Vagina (tissue), 2 donors: ENCODE measurements at regions not wholly inside any gene's neighbourhood (a gene's known extent, or its start where the extent isn't known, plus 50 kb on each side); places are given as distances from the start of the nearest gene placed in this dataset.

ENCODE experiments used
- DNase-seq, 2 donors: peaks; one replicate each; pipeline ENCODE4 v3.0.0-alpha.2; 2017; ENCODE audit errors: extremely low spot score in 2 of 2
- H3K27ac ChIP-seq: fragments of 200-600 bp; sonication (generic); one replicate; pipeline ENCODE4 v1.5.1; 2019
- H3K27me3 ChIP-seq: fragments of 200-600 bp; sonication (generic); one replicate; pipeline ENCODE4 v1.5.1; 2019
- H3K36me3 ChIP-seq, 2 donors: fragments of 200-600 bp; sonication (generic); one replicate each; pipeline ENCODE4 v1.5.1; 2017 to 2019
- H3K4me1 ChIP-seq: fragments of 200-600 bp; sonication (generic); one replicate; pipeline ENCODE4 v1.5.1; 2019
- H3K4me3 ChIP-seq, 2 donors: fragments of 200-600 bp; sonication (generic); 1 replicate in 1 of 2; 2 replicates in 1 of 2; pipeline ENCODE4 v1.5.1; 2016 to 2019
- H3K9me3 ChIP-seq: fragments of 200-600 bp; sonication (generic); one replicate; pipeline ENCODE4 v1.5.1; 2019
- POLR2A ChIP-seq, 2 donors: fragments of 450-650 bp; IDR thresholded peaks; one replicate each; pipeline ENCODE4 v1.6.1; 2017; ENCODE audit warnings: antibody characterized with exemption in 2 of 2, mild to moderate bottlenecking in 2 of 2, moderate library complexity in 2 of 2
- POLR2AphosphoS5 ChIP-seq, 2 donors: sonication (generic); formaldehyde crosslinking; IDR thresholded peaks; one replicate each; pipeline ENCODE4 v1.9.0; 2017; ENCODE audit warnings: antibody characterized with exemption in 2 of 2, mild to moderate bottlenecking in 2 of 2, low read depth in 1 of 2; ENCODE audit not compliant: insufficient read depth in 1 of 2
- intact Hi-C: fragments of 100-400 bp; cut with DNase I; formaldehyde crosslinking; loops from one replicate; pipeline ENCODE4 v1.15.1; 2023
- TF ChIP-seq, protein P1 (sequence below), 3 experiments: fragments of 450-650 bp in 2 of 3; fragments of 200-600 bp in 1 of 3; sonication (generic) in 1 of 3; IDR thresholded peaks; one replicate each; pipeline ENCODE4 v1.5.1; 2017 to 2019; ENCODE audit warnings: antibody characterized with exemption in 3 of 3, mild to moderate bottlenecking in 2 of 3, moderate library complexity in 2 of 3

DNA sequence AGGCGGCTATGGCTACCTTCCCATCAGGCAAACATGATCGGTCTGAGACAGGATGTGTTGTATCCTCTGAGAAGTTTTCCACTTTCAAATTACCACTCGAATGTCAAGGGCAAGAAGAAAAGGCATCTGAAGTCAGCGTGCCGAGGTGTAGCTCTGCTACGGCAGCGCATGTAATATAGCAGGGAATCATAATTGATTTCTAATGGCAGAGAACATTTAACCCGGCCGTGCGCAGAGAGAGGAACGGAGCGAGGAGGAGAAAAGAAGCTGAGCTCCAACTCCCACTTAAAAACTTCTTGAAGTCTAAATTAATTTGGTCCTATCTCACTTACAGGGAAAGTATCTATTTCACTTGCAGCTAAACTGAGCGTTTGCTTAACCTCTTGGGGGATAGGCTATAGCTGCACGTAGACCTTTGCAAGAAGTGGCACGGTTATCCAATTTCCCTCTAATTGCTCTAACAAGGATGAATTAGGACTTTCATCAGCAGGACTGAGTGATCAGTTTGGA lies 137.3 kb upstream of the KIRREL3 start:
- Histone ChIP-seq H3K4me1 (no peaks in the 10 kb centered on the region), H3K27me3 (no peaks in the 10 kb centered on the region), H3K27ac (no peak overlapping the region), H3K4me3 (no peak overlapping the region), H3K9me3 (no peaks in the 10 kb centered on the region), H3K36me3 (no peaks in the 10 kb centered on the region)
- DNase-seq: no peak
- TF ChIP-seq, protein P1, sequence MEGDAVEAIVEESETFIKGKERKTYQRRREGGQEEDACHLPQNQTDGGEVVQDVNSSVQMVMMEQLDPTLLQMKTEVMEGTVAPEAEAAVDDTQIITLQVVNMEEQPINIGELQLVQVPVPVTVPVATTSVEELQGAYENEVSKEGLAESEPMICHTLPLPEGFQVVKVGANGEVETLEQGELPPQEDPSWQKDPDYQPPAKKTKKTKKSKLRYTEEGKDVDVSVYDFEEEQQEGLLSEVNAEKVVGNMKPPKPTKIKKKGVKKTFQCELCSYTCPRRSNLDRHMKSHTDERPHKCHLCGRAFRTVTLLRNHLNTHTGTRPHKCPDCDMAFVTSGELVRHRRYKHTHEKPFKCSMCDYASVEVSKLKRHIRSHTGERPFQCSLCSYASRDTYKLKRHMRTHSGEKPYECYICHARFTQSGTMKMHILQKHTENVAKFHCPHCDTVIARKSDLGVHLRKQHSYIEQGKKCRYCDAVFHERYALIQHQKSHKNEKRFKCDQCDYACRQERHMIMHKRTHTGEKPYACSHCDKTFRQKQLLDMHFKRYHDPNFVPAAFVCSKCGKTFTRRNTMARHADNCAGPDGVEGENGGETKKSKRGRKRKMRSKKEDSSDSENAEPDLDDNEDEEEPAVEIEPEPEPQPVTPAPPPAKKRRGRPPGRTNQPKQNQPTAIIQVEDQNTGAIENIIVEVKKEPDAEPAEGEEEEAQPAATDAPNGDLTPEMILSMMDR (IDR thresholded peaks at IDR 0.05): no peak
- TF ChIP-seq POLR2A (IDR thresholded peaks at IDR 0.05) (no peak), POLR2AphosphoS5 (IDR thresholded peaks at IDR 0.05; ENCODE audit: insufficient read depth in 1 of 2, low read depth in 1 of 2) (no peak)
- intact Hi-C loops: no loop called here

DNA sequence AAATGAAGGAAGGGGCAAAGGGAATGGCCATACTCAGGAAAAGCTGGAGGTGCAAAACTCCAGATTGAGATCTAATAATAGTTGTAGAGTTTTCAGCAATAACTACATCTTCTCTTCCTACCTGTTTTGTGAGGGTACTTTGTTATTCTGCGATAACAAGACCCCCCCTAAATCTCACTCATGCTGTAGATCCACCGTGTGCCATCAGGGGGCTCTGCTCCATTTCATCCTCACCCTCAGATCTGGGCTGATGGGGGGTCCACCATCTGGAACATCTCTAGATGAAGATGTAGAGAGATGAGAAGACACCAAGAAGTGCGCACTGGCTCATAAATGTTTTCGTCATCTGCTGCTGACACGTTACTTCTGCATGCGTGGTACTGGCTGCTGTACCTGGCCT lies 135.9 kb upstream of the KIRREL3 start:
- DNase-seq: no peak
- H3K27ac ChIP-seq: no peak overlapping the region
- TF ChIP-seq POLR2A (IDR thresholded peaks at IDR 0.05) (no peak), POLR2AphosphoS5 (IDR thresholded peaks at IDR 0.05; ENCODE audit: insufficient read depth in 1 of 2, low read depth in 1 of 2) (no peak)
- TF ChIP-seq, protein P1 (IDR thresholded peaks at IDR 0.05): no peak
- H3K4me1 ChIP-seq: no peaks in the 10 kb centered on the region
- H3K9me3 ChIP-seq: no peaks in the 10 kb centered on the region
- H3K27me3 ChIP-seq: no peaks in the 10 kb centered on the region
- H3K36me3 ChIP-seq: no peaks in the 10 kb centered on the region
- no peak overlapping the region for H3K4me3 ChIP-seq
- intact Hi-C loops: no loop called here

DNA sequence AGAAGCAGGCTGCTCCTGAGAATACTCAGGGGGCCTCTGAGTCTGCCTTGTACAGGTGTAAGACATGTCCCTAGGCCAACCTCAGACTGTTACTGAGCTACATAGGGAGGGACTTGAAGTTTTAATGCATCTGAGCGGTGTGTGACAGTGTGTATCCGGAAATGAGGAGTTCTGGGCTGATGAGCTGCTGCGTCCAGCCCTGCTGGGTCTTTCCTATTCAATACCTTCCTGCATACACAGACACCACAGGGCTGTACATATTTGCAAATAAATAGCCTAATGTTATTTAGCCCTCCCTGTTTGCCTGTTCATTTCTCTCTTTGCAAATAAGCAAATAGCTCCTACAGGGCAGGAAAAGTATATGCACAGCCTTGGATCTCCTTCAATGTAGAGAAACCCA lies 134.7 kb upstream of the KIRREL3 start:
- Histone ChIP-seq H3K4me1 (no peaks in the 10 kb centered on the region), H3K36me3 (no peaks in the 10 kb centered on the region), H3K4me3 (no peak overlapping the region), H3K9me3 (no peaks in the 10 kb centered on the region), H3K27me3 (no peaks in the 10 kb centered on the region), H3K27ac (no peak overlapping the region)
- intact Hi-C loops: no loop called here
- TF ChIP-seq POLR2A (IDR thresholded peaks at IDR 0.05): no peak
- TF ChIP-seq, protein P1 (IDR thresholded peaks at IDR 0.05): no peak
- no peak for DNase-seq

DNA sequence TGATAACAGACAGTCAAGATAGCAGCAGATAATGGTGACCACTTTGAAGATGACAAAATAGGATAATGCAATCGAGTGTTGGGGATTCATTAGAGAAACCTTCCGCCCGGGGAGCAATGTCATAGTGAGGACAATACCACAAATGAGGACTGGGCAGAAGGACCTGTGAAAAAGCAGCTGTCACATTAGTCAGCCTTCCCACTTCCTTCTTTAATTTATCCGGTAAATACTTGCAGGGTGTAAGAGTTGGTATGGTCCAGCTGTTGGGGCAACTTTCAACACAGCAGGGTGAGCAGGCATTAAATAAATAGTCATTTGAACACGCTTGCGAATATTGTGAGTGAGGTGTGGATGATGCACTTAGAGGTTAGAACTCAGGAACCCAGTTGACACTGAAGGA lies 132.5 kb upstream of the KIRREL3 start:
- no peaks in the 10 kb centered on the region for H3K36me3 ChIP-seq
- H3K27me3 ChIP-seq: no peaks in the 10 kb centered on the region
- H3K9me3 ChIP-seq: no peaks in the 10 kb centered on the region
- no peak for DNase-seq
- H3K4me3 ChIP-seq: no peak overlapping the region
- TF ChIP-seq, protein P1 (IDR thresholded peaks at IDR 0.05): no peak
- TF ChIP-seq POLR2AphosphoS5 (IDR thresholded peaks at IDR 0.05; ENCODE audit: insufficient read depth in 1 of 2, low read depth in 1 of 2) (no peak), POLR2A (IDR thresholded peaks at IDR 0.05) (no peak)
- intact Hi-C loops: no loop called here
- H3K4me1 ChIP-seq: no peaks in the 10 kb centered on the region
- no peak overlapping the region for H3K27ac ChIP-seq

DNA sequence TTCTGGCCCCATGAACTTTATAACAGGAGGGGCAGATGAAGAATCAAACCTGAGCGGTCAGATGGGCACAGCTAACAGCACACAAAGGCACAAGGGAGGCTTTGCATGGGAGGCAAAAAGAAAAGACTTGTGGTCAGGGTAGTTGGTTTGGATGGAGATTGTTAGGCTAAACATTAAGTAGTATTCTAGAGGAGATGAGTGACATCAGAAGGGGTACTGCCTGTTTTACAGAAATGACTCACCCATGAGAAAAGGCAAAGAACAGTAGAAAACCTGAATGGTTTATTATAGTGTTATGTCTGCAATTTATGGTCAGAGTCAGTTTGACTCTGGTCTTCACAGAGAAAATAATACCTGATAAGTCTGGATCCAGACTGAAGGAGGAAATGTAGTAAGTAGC lies 129.8 kb upstream of the KIRREL3 start:
- intact Hi-C loops: no loop called here
- no peak for DNase-seq
- Histone ChIP-seq H3K27me3 (no peaks in the 10 kb centered on the region), H3K27ac (no peak overlapping the region), H3K9me3 (no peaks in the 10 kb centered on the region), H3K36me3 (no peaks in the 10 kb centered on the region), H3K4me1 (no peaks in the 10 kb centered on the region), H3K4me3 (no peak overlapping the region)
- TF ChIP-seq, protein P1 (IDR thresholded peaks at IDR 0.05): no peak
- no peak for TF ChIP-seq POLR2A (IDR thresholded peaks at IDR 0.05)
- no peak for TF ChIP-seq POLR2AphosphoS5 (IDR thresholded peaks at IDR 0.05; ENCODE audit: insufficient read depth in 1 of 2, low read depth in 1 of 2)
